ENCODE measurements at regions not wholly inside any gene's neighbourhood (a gene's known extent, or its start where the extent isn't known, plus 50 kb on each side); places are given as distances from the start of the nearest gene placed in this dataset.
"Not testable (repeated sequence)": the region's sequence is repeated elsewhere in the genome, so short reads cannot be mapped to it uniquely, and the experiment has no call there.

DNA sequence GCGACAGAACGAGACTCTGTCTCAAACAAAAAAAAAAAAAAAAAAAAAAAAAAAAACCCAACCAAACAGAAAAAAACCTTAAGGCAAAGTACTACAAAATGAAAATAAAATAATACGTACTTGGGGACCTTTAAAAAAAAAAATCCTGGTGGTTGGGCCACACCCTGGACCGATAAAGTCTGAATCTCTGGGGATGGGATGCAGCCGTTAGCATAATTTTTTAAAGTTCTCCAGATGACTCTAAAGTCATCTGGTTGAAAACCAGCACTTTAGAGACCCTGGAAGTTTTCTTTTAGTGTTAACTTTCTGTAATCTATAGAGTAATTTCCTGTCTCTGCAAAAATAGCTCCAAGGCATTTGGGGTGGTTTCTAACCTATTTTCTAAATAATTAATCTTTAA, 142.9 kb upstream of the SALL4 start:
- ChIA-PET POLR2A (interaction anchor here (1.5 kb wide), 1 partner anchor 10 kb away, joined by 6 read pairs; no protein-coding TSS in a partner anchor), CTCF (no interaction called here)
- no peak for TF ChIP-seq FOXA1 (IDR thresholded peaks at IDR 0.05)
- TF ChIP-seq SP1 (IDR thresholded peaks at IDR 0.05), result no peak
- TF ChIP-seq ZNF384 (IDR thresholded peaks at IDR 0.05), result 0 out of 2 replicates have a peak, but pooled peaks have one; percentile 39
- no peak for TF ChIP-seq FOXM1 (IDR thresholded peaks at IDR 0.05; ENCODE audit: borderline replicate concordance)
- no peak for TF ChIP-seq ARNT (IDR thresholded peaks at IDR 0.05)
- DNase-seq (ENCODE audit: extremely low spot score), result no peak

- CTCF ChIA-PET, result no interaction called here
- no peak for DNase-seq (ENCODE audit: extremely low spot score)
- TF ChIP-seq ARNT (IDR thresholded peaks at IDR 0.05), result no peak
- TF ChIP-seq L3MBTL2 (conservative IDR thresholded peaks at IDR 0.05), result no peak
- no peak for TF ChIP-seq FOXM1 (IDR thresholded peaks at IDR 0.05; ENCODE audit: borderline replicate concordance)
- TF ChIP-seq ZNF384 (IDR thresholded peaks at IDR 0.05), result no peak
- no peak for TF ChIP-seq LEF1 (IDR thresholded peaks at IDR 0.05; ENCODE audit: borderline replicate concordance)
- no peak for TF ChIP-seq TARDBP (IDR thresholded peaks at IDR 0.05)
- no peak for TF ChIP-seq HDGF (IDR thresholded peaks at IDR 0.05; ENCODE audit: borderline replicate concordance)
- no peak for TF ChIP-seq BHLHE40 (IDR thresholded peaks at IDR 0.05; ENCODE audit: borderline replicate concordance)
- TF ChIP-seq NFRKB (IDR thresholded peaks at IDR 0.05), result no peak
- TF ChIP-seq SP1 (IDR thresholded peaks at IDR 0.05), result no peak
- TF ChIP-seq FOXK2 (IDR thresholded peaks at IDR 0.05), result no peak
- TF ChIP-seq ELF4 (IDR thresholded peaks at IDR 0.05), result no peak
- TF ChIP-seq FOXA1 (IDR thresholded peaks at IDR 0.05), result no peak
- TF ChIP-seq CTBP1 (IDR thresholded peaks at IDR 0.05; ENCODE audit: borderline replicate concordance), result no peak
- POLR2A ChIA-PET, result no interaction called here
These were observed 141.4 kb upstream of the SALL4 start for GRCh38 chr20:51943761-51944160.

DNA sequence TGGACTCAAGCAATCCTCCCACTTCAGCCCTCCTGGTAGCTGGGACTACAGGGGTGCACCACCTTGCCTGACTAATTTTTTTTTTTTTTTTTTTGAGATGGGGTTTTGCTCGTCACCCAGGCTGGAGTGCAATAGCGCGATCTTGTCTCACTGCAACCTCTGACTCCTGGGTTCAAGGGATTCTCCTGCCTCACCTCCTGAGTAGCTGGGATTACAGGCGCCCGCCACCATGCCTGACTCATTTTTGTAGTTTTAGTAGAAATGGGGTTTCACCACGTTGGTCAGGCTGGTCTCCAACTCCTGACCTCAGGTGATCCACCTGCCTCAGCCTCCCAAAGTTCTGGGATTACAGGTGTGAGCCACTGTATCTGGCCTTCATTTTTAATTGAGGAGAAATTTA, 141.0 kb upstream of the SALL4 start:
- POLR2A ChIA-PET; DNase-seq (ENCODE audit: extremely low spot score); CTCF ChIA-PET: not testable (repeated sequence)

- TF ChIP-seq FOXM1 (IDR thresholded peaks at IDR 0.05; ENCODE audit: borderline replicate concordance) (no peak), HDGF (IDR thresholded peaks at IDR 0.05; ENCODE audit: borderline replicate concordance) (no peak), FOXA1 (IDR thresholded peaks at IDR 0.05) (no peak), SUZ12 (IDR thresholded peaks at IDR 0.05) (no peak), ARNT (IDR thresholded peaks at IDR 0.05) (no peak), ELF4 (IDR thresholded peaks at IDR 0.05) (no peak), FOXK2 (IDR thresholded peaks at IDR 0.05) (no peak), L3MBTL2 (conservative IDR thresholded peaks at IDR 0.05) (no peak), ZNF384 (IDR thresholded peaks at IDR 0.05) (no peak), NFRKB (IDR thresholded peaks at IDR 0.05) (no peak), TARDBP (IDR thresholded peaks at IDR 0.05) (no peak)
- no peak for DNase-seq (ENCODE audit: extremely low spot score)
- ChIA-PET POLR2A (no interaction called here), CTCF (no interaction called here)
These were observed 139.2 kb upstream of the SALL4 start for GRCh38 chr20:51941503-51941902.

DNA sequence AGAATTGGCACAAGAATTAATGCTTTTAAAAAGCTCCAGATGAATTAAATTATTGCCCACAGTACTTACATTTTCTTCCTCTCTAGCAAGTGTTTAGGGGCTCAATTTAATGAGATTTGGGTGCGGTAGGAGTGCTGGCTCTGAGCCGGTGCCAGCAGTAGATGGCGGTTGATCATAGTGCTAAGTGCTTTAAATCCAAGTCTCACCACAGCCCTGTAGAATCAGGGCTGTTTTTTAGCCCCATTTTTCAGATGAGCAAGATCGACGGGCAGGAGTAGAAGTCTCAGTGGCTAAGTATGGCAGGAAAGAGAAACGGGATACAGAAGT, 136.9 kb upstream of the SALL4 start:
- no peak for DNase-seq (ENCODE audit: extremely low spot score)
- ChIA-PET POLR2A (no interaction called here), CTCF (no interaction called here)
- TF ChIP-seq ARNT (IDR thresholded peaks at IDR 0.05), result no peak
- TF ChIP-seq FOXK2 (IDR thresholded peaks at IDR 0.05), result no peak
- no peak for TF ChIP-seq CTBP1 (IDR thresholded peaks at IDR 0.05; ENCODE audit: borderline replicate concordance)
- no peak for TF ChIP-seq ELF4 (IDR thresholded peaks at IDR 0.05)
- no peak for TF ChIP-seq L3MBTL2 (conservative IDR thresholded peaks at IDR 0.05)
- no peak for TF ChIP-seq LEF1 (IDR thresholded peaks at IDR 0.05; ENCODE audit: borderline replicate concordance)
- TF ChIP-seq, protein P1, sequence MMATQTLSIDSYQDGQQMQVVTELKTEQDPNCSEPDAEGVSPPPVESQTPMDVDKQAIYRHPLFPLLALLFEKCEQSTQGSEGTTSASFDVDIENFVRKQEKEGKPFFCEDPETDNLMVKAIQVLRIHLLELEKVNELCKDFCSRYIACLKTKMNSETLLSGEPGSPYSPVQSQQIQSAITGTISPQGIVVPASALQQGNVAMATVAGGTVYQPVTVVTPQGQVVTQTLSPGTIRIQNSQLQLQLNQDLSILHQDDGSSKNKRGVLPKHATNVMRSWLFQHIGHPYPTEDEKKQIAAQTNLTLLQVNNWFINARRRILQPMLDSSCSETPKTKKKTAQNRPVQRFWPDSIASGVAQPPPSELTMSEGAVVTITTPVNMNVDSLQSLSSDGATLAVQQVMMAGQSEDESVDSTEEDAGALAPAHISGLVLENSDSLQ (IDR thresholded peaks at IDR 0.05), result no peak
- no peak for TF ChIP-seq HDGF (IDR thresholded peaks at IDR 0.05; ENCODE audit: borderline replicate concordance)

DNA sequence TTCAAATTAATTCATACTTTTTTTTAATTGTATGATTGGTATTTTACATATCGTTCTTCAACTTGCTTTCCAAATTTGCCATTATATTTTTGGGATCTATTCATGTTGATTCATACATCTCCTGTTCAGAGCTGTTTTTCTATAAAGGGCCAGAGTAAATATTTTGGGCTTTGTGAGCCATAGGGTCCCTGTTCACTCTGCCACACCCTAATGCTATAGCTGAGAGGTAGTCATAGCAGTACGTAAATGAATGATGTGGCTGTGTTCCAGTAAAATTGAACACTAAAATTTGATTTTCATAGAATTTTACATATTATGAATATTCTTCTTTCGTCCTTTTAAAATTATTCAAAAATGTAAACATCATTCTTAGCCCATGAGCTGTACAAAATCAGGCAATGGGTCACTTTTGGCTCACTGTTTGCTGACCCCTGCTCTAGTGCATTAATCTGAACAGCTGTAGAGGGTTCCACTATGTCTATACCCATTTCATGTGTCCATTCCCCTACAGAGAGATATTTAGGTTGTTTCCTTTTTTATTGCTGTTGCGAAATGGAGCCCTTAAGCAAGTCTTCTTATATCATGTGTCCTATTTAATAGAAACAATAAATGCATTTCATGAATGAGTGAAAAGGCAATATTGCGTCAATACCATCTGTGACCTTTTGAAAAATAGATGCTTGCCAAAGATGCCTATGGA, 136.4 kb upstream of the SALL4 start:
- DNase-seq (ENCODE audit: extremely low spot score), result no peak
- TF ChIP-seq, protein P1 (IDR thresholded peaks at IDR 0.05), result no peak
- TF ChIP-seq L3MBTL2 (conservative IDR thresholded peaks at IDR 0.05), result no peak
- TF ChIP-seq HDGF (IDR thresholded peaks at IDR 0.05; ENCODE audit: borderline replicate concordance), result no peak
- no peak for TF ChIP-seq FOXK2 (IDR thresholded peaks at IDR 0.05)
- TF ChIP-seq BHLHE40 (IDR thresholded peaks at IDR 0.05; ENCODE audit: borderline replicate concordance), result no peak
- no peak for TF ChIP-seq ZNF384 (IDR thresholded peaks at IDR 0.05)
- TF ChIP-seq NFRKB (IDR thresholded peaks at IDR 0.05), result no peak
- no peak for TF ChIP-seq FOXA1 (IDR thresholded peaks at IDR 0.05)
- no peak for TF ChIP-seq SUZ12 (IDR thresholded peaks at IDR 0.05)
- no peak for TF ChIP-seq TARDBP (IDR thresholded peaks at IDR 0.05)
- POLR2A ChIA-PET, result no interaction called here
- CTCF ChIA-PET, result interaction anchor here (0.7 kb wide), 1 partner anchor 77 kb away, joined by 3 read pairs; no protein-coding TSS in a partner anchor

GRCh38 chr20:51937779-51938178, 135.5 kb upstream of the SALL4 start:
- ChIA-PET POLR2A (no interaction called here), CTCF (no interaction called here)
- no peak for DNase-seq (ENCODE audit: extremely low spot score)
- TF ChIP-seq L3MBTL2 (conservative IDR thresholded peaks at IDR 0.05) (no peak), BHLHE40 (IDR thresholded peaks at IDR 0.05; ENCODE audit: borderline replicate concordance) (no peak), LEF1 (IDR thresholded peaks at IDR 0.05; ENCODE audit: borderline replicate concordance) (no peak), CTBP1 (IDR thresholded peaks at IDR 0.05; ENCODE audit: borderline replicate concordance) (no peak), FOXK2 (IDR thresholded peaks at IDR 0.05) (no peak), ARNT (IDR thresholded peaks at IDR 0.05) (no peak), ZNF384 (IDR thresholded peaks at IDR 0.05) (no peak), SP1 (IDR thresholded peaks at IDR 0.05) (no peak), FOXA1 (IDR thresholded peaks at IDR 0.05) (no peak), NFRKB (IDR thresholded peaks at IDR 0.05) (no peak), ELF4 (IDR thresholded peaks at IDR 0.05) (no peak), SUZ12 (IDR thresholded peaks at IDR 0.05) (no peak), HDGF (IDR thresholded peaks at IDR 0.05; ENCODE audit: borderline replicate concordance) (no peak), TARDBP (IDR thresholded peaks at IDR 0.05) (no peak), FOXM1 (IDR thresholded peaks at IDR 0.05; ENCODE audit: borderline replicate concordance) (no peak)
- TF ChIP-seq, protein P1 (IDR thresholded peaks at IDR 0.05), result no peak
